Subcutaneous abdominal adipose tissue (tissue), 5 donors: ENCODE measurements at regions not wholly inside any gene's neighbourhood (a gene's known extent, or its start where the extent isn't known, plus 50 kb on each side); places are given as distances from the start of the nearest gene placed in this dataset.

Experiments used
- H3K27ac ChIP-seq: one replicate; pipeline ENCODE4 v1.7.0; 2013; ENCODE audit warnings: low read depth, mild to moderate bottlenecking, inconsistent platforms, low read length, moderate library complexity
- H3K27me3 ChIP-seq, 5 donors: one replicate each; pipeline ENCODE4 v1.7.0; 2013; ENCODE audit warnings: low read length in 5 of 5, inconsistent platforms in 1 of 5; ENCODE audit not compliant: control insufficient read depth in 5 of 5, insufficient read depth in 4 of 5
- H3K36me3 ChIP-seq, 5 donors: one replicate each; pipeline ENCODE4 v1.7.0; 2013; ENCODE audit warnings: low read length in 5 of 5; ENCODE audit not compliant: control insufficient read depth in 5 of 5, insufficient read depth in 5 of 5
- H3K4me1 ChIP-seq, 5 donors: one replicate each; pipeline ENCODE4 v1.7.0; 2013; ENCODE audit warnings: low read length in 5 of 5, mild to moderate bottlenecking in 3 of 5, moderate library complexity in 1 of 5; ENCODE audit not compliant: control insufficient read depth in 5 of 5, insufficient read depth in 5 of 5
- H3K4me3 ChIP-seq, 5 donors: one replicate each; pipeline ENCODE4 v1.7.0; 2013; ENCODE audit warnings: low read length in 5 of 5, low read depth in 1 of 5
- H3K9ac ChIP-seq, 5 donors: one replicate each; pipeline ENCODE4 v1.7.0; 2013; ENCODE audit warnings: low read length in 5 of 5, mild to moderate bottlenecking in 4 of 5, moderate library complexity in 3 of 5
- H3K9me3 ChIP-seq, 5 donors: one replicate each; pipeline ENCODE4 v1.7.0; 2013; ENCODE audit warnings: low read length in 5 of 5; ENCODE audit not compliant: control insufficient read depth in 5 of 5
- donor health status: healthy.
- donor health status: healthy.
- donor health status: healthy.
- donor health status: healthy.
- donor health status: healthy.

DNA sequence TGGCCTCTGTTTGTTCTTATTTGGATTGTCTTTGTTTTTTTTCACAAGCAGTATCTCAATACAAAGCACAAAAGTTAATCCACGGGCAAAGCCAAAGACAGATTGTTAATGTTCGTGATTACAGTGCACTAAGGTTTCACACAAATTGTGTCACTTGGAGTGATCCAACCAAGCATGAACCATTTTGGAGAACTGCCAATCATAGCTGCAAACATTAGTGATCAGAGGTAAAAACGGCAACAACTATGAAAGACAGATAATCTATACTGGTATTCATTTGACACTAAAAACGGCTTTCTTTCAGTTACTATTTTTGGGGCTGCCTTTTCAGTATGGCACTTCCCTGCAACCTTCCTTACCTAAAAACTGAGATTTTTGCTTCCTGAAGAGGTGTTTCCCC lies 213.1 kb upstream of the GULP1 start:
- no peaks in the 10 kb centered on the region for H3K36me3 ChIP-seq
- H3K9ac ChIP-seq = no peak overlapping the region
- H3K9me3 ChIP-seq = peaks cover 0 to 7% (median 5%) of the 10 kb centered on the region in 5 donors
- H3K4me1 ChIP-seq = no peaks in the 10 kb centered on the region
- H3K27me3 ChIP-seq = no peaks in the 10 kb centered on the region
- H3K4me3 ChIP-seq = no peak overlapping the region
- no peak overlapping the region for H3K27ac ChIP-seq

GRCh38 chr2:188079196-188079595 lies 212.5 kb upstream of the GULP1 start:
- no peaks in the 10 kb centered on the region for H3K4me1 ChIP-seq
- H3K27ac ChIP-seq = no peak overlapping the region
- peaks cover 0 to 7% (median 3%) of the 10 kb centered on the region in 5 donors for H3K9me3 ChIP-seq
- no peaks in the 10 kb centered on the region for H3K27me3 ChIP-seq
- H3K36me3 ChIP-seq = no peaks in the 10 kb centered on the region
- H3K9ac ChIP-seq = no peak overlapping the region
- H3K4me3 ChIP-seq = no peak overlapping the region

GRCh38 chr2:188085421-188085820 lies 206.3 kb upstream of the GULP1 start:
- H3K27me3 ChIP-seq = no peaks in the 10 kb centered on the region
- no peaks in the 10 kb centered on the region for H3K36me3 ChIP-seq
- no peaks in the 10 kb centered on the region for H3K4me1 ChIP-seq
- H3K9ac ChIP-seq = no peak overlapping the region
- H3K27ac ChIP-seq = no peak overlapping the region
- H3K4me3 ChIP-seq = no peak overlapping the region
- no peaks in the 10 kb centered on the region for H3K9me3 ChIP-seq

GRCh38 chr2:188089901-188090300 lies 201.8 kb upstream of the GULP1 start:
- H3K36me3 ChIP-seq = no peaks in the 10 kb centered on the region
- no peak overlapping the region for H3K27ac ChIP-seq
- no peaks in the 10 kb centered on the region for H3K27me3 ChIP-seq
- no peaks in the 10 kb centered on the region for H3K9me3 ChIP-seq
- no peak overlapping the region for H3K9ac ChIP-seq
- no peak overlapping the region for H3K4me3 ChIP-seq
- H3K4me1 ChIP-seq = peaks cover 0 to 3% (median 0%) of the 10 kb centered on the region in 5 donors

DNA sequence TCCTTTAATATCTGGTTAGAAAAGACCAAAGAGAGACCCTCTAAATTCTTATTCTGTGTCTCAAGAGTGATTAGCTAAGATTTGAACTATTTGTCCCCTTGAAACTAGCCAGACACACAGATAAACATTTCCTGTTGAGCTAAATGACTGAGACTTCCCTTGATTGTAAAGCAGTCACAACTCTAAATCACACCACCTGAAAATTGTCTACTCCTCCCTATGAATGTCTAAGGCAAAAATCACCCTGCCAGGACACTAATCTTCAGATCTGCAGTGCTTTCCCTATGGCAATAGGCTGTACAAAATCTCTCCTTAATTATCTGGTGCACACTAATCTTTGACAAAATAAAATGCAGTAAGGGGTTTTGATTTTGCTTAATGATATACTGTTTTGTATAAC lies 200.5 kb upstream of the GULP1 start:
- H3K9me3 ChIP-seq = no peaks in the 10 kb centered on the region
- H3K36me3 ChIP-seq = no peaks in the 10 kb centered on the region
- no peaks in the 10 kb centered on the region for H3K27me3 ChIP-seq
- H3K27ac ChIP-seq = no peak overlapping the region
- H3K4me3 ChIP-seq = no peak overlapping the region
- no peak overlapping the region for H3K9ac ChIP-seq
- H3K4me1 ChIP-seq = peaks cover 0 to 3% (median 0%) of the 10 kb centered on the region in 5 donors

DNA sequence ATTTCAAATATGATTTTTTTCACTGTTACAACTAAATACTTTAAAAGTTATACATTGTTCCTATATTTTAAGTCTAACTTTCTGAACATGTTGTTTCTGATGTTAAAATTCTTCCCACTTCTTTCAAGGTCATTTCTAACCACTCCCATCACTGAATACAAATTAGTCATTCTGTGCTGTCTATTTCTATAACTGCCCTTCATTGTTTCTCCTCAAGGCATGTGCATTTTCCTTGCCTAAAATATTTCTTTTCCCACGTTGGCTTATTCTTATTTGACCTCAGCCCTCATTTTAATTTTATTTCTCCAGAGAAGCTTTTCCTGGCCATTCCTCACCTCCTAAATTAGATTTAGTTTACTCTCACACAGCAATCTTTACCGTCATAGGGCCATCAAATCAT lies 198.9 kb upstream of the GULP1 start:
- H3K36me3 ChIP-seq = no peaks in the 10 kb centered on the region
- H3K9me3 ChIP-seq = no peaks in the 10 kb centered on the region
- no peak overlapping the region for H3K27ac ChIP-seq
- no peak overlapping the region for H3K4me3 ChIP-seq
- no peak overlapping the region for H3K9ac ChIP-seq
- H3K27me3 ChIP-seq = no peaks in the 10 kb centered on the region
- H3K4me1 ChIP-seq = peaks cover 0 to 3% (median 0%) of the 10 kb centered on the region in 5 donors

DNA sequence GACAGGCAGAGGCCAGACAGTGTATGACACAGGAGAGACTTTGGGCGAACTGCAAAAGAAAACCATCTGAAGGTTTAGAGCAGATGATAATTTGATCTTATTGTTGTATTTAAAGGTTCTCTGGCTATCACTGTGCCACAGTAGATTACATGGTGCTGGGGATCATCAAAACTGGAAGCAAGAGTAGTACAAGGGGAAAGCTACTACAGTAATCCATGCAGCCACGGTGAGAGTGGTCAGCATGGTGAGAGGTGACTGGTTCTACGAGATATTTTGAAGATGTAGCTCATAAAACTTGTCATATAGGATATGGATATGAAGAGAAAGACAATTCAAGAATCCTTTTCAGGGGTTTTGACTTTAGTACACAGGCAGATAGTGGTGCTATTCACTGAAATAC lies 194.8 kb upstream of the GULP1 start:
- H3K36me3 ChIP-seq = no peaks in the 10 kb centered on the region
- H3K9me3 ChIP-seq = no peaks in the 10 kb centered on the region
- H3K27me3 ChIP-seq = no peaks in the 10 kb centered on the region
- H3K4me1 ChIP-seq = no peaks in the 10 kb centered on the region
- H3K27ac ChIP-seq = no peak overlapping the region
- H3K9ac ChIP-seq = no peak overlapping the region
- no peak overlapping the region for H3K4me3 ChIP-seq

DNA sequence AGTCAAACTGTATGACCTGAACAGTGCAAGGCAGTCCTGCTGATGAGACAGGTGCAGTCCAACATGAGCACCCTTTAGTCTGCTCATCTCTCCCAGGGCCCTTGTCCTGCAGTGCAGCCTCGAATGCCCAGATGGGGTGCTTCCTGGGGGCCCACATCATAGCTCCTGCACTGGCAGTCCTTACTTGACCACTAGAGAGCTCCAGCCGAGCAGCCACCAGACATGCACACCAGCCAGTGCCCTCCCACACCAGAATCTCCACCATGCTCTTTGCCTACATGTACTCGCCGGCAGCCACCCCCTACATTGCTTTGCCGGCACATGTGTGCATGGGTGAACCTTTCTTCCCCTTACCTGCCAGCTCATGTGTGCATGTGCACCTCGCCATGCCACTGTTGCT lies 188.8 kb upstream of the GULP1 start:
- H3K9ac ChIP-seq = no peak overlapping the region
- H3K36me3 ChIP-seq = no peaks in the 10 kb centered on the region
- peaks cover 0 to 7% (median 0%) of the 10 kb centered on the region in 5 donors for H3K27me3 ChIP-seq
- no peak overlapping the region for H3K27ac ChIP-seq
- H3K4me1 ChIP-seq = no peaks in the 10 kb centered on the region
- no peak overlapping the region for H3K4me3 ChIP-seq
- peaks cover 0 to 3% (median 0%) of the 10 kb centered on the region in 5 donors for H3K9me3 ChIP-seq

DNA sequence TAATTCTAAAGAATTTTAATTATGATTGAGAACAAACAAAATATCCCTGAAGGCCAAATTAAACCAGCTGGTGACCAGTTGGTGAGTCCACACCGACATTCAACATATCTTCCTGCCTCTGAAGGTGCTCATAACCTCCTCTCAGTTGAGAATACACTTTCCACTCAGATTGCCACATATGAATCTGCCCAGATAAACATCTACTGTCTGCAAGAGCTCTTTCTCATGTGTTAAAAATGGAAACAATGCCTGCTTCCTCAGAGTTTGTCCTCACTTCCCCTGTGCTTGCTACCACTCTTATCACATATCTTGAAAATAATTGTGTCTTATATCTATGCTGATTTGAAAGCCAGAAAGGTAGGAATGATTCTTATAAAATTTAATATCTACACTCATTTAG lies 177.7 kb upstream of the GULP1 start:
- Histone ChIP-seq H3K27ac (no peak overlapping the region), H3K4me1 (no peaks in the 10 kb centered on the region), H3K27me3 (no peaks in the 10 kb centered on the region), H3K9ac (no peak overlapping the region), H3K4me3 (no peak overlapping the region), H3K36me3 (no peaks in the 10 kb centered on the region), H3K9me3 (no peaks in the 10 kb centered on the region)

DNA sequence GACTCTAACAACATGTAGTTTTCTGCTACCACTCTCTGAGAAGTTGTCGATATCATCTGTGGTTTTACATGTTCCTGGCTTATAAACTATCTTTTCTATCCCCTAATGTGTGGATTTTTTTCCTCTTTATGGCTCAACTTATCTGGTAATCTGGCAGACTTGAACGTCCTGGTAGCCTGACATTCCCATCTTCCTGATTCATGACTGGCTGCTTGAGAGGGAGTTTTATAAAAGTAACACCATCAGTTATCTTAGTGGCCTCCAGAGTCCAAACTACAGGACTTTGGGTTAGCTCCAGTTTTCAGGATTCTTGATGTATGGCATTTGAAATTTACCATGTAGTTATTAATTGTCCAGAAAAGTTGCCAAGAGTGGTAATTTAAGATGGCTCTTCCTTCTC lies 174.0 kb upstream of the GULP1 start:
- H3K9me3 ChIP-seq = no peaks in the 10 kb centered on the region
- no peaks in the 10 kb centered on the region for H3K27me3 ChIP-seq
- H3K36me3 ChIP-seq = no peaks in the 10 kb centered on the region
- H3K4me3 ChIP-seq = no peak overlapping the region
- H3K27ac ChIP-seq = no peak overlapping the region
- no peak overlapping the region for H3K9ac ChIP-seq
- no peaks in the 10 kb centered on the region for H3K4me1 ChIP-seq

DNA sequence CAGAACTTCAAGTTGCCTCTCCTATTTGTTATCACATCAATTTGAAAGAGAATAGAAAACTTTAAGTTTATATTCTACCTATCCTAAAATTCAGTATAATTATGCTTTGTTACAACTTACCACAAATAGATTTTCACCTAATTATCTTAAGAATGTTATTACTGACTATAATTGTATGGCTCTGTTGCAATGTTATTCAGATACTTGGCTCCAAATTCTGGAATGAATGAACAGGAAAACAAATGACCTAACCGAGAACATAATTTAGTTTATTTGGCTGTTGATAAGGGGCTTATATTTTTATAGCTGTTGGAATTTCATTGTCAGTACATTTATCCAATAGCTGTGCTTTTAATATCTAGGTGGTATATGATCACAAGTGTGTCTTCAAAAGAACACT lies 173.2 kb upstream of the GULP1 start:
- no peaks in the 10 kb centered on the region for H3K9me3 ChIP-seq
- H3K9ac ChIP-seq = no peak overlapping the region
- H3K4me3 ChIP-seq = no peak overlapping the region
- no peaks in the 10 kb centered on the region for H3K4me1 ChIP-seq
- no peaks in the 10 kb centered on the region for H3K27me3 ChIP-seq
- no peaks in the 10 kb centered on the region for H3K36me3 ChIP-seq
- H3K27ac ChIP-seq = no peak overlapping the region
